H1 (cell line): ENCODE measurements at regions not wholly inside any gene's neighbourhood (a gene's known extent, or its start where the extent isn't known, plus 50 kb on each side); places are given as distances from the start of the nearest gene placed in this dataset.

Source experiments
- CTCF ChIA-PET: fragments of 300-600 bp; sonication (Branson Sonifier 250); formaldehyde crosslinking; loops from one replicate; lab custom pipeline; 2021; ENCODE audit not compliant: partially characterized antibody; lab: Charles Lee
- POLR2A ChIA-PET: fragments of 300-600 bp; sonication (Branson Sonifier 250); formaldehyde crosslinking; loops from one replicate; lab custom pipeline; 2021; ENCODE audit warnings: inconsistent platforms; ENCODE audit not compliant: partially characterized antibody; lab: Charles Lee
- DNase-seq, 2 experiments: peaks; one replicate each; pipeline versions ENCODE4 v3.0.0 to v3.0.0-alpha.2; 2010 to 2022; ENCODE audit warnings: low spot score in 2 of 2, low read depth in 1 of 2, mixed read lengths in 1 of 2
- FAIRE-seq: peaks from 2 replicates; lab custom pipeline; 2011; peaks lifted over from hg19 to GRCh38; lab: Jason Lieb, UNC
- H2AFZ ChIP-seq: 2 replicates; pipeline ENCODE4 v1.8.1; 2012; ENCODE audit warnings: low read length, inconsistent platforms
- H2AK5ac ChIP-seq: 2 replicates; pipeline ENCODE4 v1.6.1; 2013; ENCODE audit warnings: low read depth, low read length
- H2BK120ac ChIP-seq: replicated peaks from 2 replicates; pipeline ENCODE3; 2013; ENCODE audit warnings: low read depth, low read length, inconsistent platforms
- H2BK12ac ChIP-seq: 2 replicates; pipeline ENCODE4 v1.6.1; 2013; ENCODE audit warnings: low read depth, low read length
- H2BK15ac ChIP-seq: 2 replicates; pipeline ENCODE4 v1.6.1; 2013; ENCODE audit warnings: low read length
- H2BK20ac ChIP-seq: 2 replicates; pipeline ENCODE4 v1.6.1; 2013; ENCODE audit warnings: low read length
- H2BK5ac ChIP-seq: 2 replicates; pipeline ENCODE4 v1.6.1; 2013; ENCODE audit warnings: low read depth, low read length
- H3K14ac ChIP-seq: 2 replicates; pipeline ENCODE4 v1.6.1; 2013; ENCODE audit warnings: inconsistent platforms; ENCODE audit not compliant: insufficient read length
- H3K18ac ChIP-seq: 2 replicates; pipeline ENCODE4 v1.6.1; 2013; ENCODE audit warnings: low read length; ENCODE audit errors: extremely low read depth
- H3K23ac ChIP-seq: 2 replicates; pipeline ENCODE4 v1.6.1; 2013; ENCODE audit warnings: inconsistent platforms; ENCODE audit not compliant: insufficient read length
- H3K23me2 ChIP-seq: 2 replicates; pipeline ENCODE4 v1.6.1; 2013; ENCODE audit warnings: low read depth, low read length
- H3K27ac ChIP-seq: 2 replicates; pipeline ENCODE4 v1.6.1; 2011; ENCODE audit warnings: low read depth, low read length, inconsistent platforms
- H3K27me3 ChIP-seq, 4 experiments: replicated peaks in 1 of 4; 1 replicate in 1 of 4; 2 replicates in 3 of 4; pipeline versions ENCODE4 v1.6.1 to v1.8.1; 2011 to 2013; ENCODE audit warnings: low read length in 3 of 4, mild to moderate bottlenecking in 3 of 4, inconsistent platforms in 2 of 4, mixed read lengths in 2 of 4, moderate library complexity in 1 of 4; ENCODE audit not compliant: control insufficient read depth in 3 of 4, insufficient read depth in 3 of 4; ENCODE audit errors: extremely low read depth in 1 of 4
- H3K36me3 ChIP-seq, 4 experiments: 2 replicates each; pipeline versions ENCODE4 v1.6.1 to v1.8.1; 2011 to 2013; ENCODE audit warnings: mild to moderate bottlenecking in 4 of 4, low read length in 3 of 4, moderate library complexity in 2 of 4, control low read depth in 1 of 4, inconsistent platforms in 1 of 4; ENCODE audit not compliant: insufficient read depth in 4 of 4, control insufficient read depth in 2 of 4
- H3K4ac ChIP-seq: replicated peaks from 2 replicates; pipeline ENCODE3; 2013; ENCODE audit warnings: low read length, low read depth, mixed read lengths, inconsistent platforms; ENCODE audit not compliant: insufficient read length
- H3K4me1 ChIP-seq, 4 experiments: replicated peaks in 1 of 4; 1 replicate in 1 of 4; 2 replicates in 3 of 4; pipeline versions ENCODE4 v1.6.1 to v1.8.1; 2011 to 2013; ENCODE audit warnings: low read length in 3 of 4, inconsistent platforms in 2 of 4, mixed read lengths in 1 of 4; ENCODE audit not compliant: insufficient read depth in 4 of 4, control insufficient read depth in 3 of 4
- H3K4me2 ChIP-seq, 2 experiments: 2 replicates each; pipeline versions ENCODE4 v1.6.1 to v1.8.1; 2011 to 2013; ENCODE audit warnings: low read depth in 2 of 2, low read length in 2 of 2, control low read depth in 1 of 2, inconsistent platforms in 1 of 2, mild to moderate bottlenecking in 1 of 2; ENCODE audit not compliant: insufficient read depth in 1 of 2
- H3K4me3 ChIP-seq, 4 experiments: fragments of 200-600, 300-600 bp in 1 of 4; sonication (generic), shearing (Covaris generic), sonication (Bioruptor Twin) in 1 of 4; 2 replicates each; pipeline versions ENCODE4 v1.5.1 to v1.8.1; 2011 to 2016; ENCODE audit warnings: low read length in 4 of 4, low read depth in 3 of 4, control low read depth in 2 of 4, inconsistent platforms in 2 of 4, mild to moderate bottlenecking in 2 of 4, mixed read lengths in 1 of 4, moderate library complexity in 1 of 4; ENCODE audit not compliant: insufficient read depth in 2 of 4; ENCODE audit errors: extremely low read depth in 1 of 4
- H3K56ac ChIP-seq: replicated peaks from 2 replicates; pipeline ENCODE3; 2013; ENCODE audit warnings: low read depth, mild to moderate bottlenecking, mixed read lengths, low read length, inconsistent platforms; ENCODE audit not compliant: insufficient read length
- H3K79me1 ChIP-seq: 2 replicates; pipeline ENCODE4 v1.6.1; 2013; ENCODE audit warnings: low read depth, low read length, control low read depth
- H3K79me2 ChIP-seq, 2 experiments: 2 replicates each; pipeline versions ENCODE4 v1.6.1 to v1.8.1; 2012 to 2013; ENCODE audit warnings: low read length in 2 of 2, mild to moderate bottlenecking in 2 of 2, inconsistent platforms in 1 of 2; ENCODE audit not compliant: insufficient read depth in 2 of 2, control insufficient read depth in 1 of 2
- H3K9ac ChIP-seq, 4 experiments: replicated peaks in 1 of 4; 1 replicate in 1 of 4; 2 replicates in 3 of 4; pipeline versions ENCODE4 v1.6.1 to v1.8.1; 2011 to 2013; ENCODE audit warnings: low read depth in 3 of 4, low read length in 3 of 4, control low read depth in 2 of 4, mild to moderate bottlenecking in 2 of 4, moderate library complexity in 2 of 4, inconsistent platforms in 1 of 4; ENCODE audit errors: extremely low read depth in 1 of 4
- H3K9me3 ChIP-seq, 2 experiments: 2 replicates each; pipeline versions ENCODE4 v1.6.1 to v1.8.1; 2012 to 2013; ENCODE audit warnings: mild to moderate bottlenecking in 2 of 2, moderate library complexity in 2 of 2, control low read depth in 1 of 2, inconsistent platforms in 1 of 2, low read depth in 1 of 2, low read length in 1 of 2, mixed read lengths in 1 of 2; ENCODE audit not compliant: insufficient read depth in 2 of 2
- H4K20me1 ChIP-seq, 2 experiments: replicated peaks in 1 of 2; 2 replicates each; pipeline versions ENCODE3 to v1.8.1; 2011 to 2013; ENCODE audit warnings: inconsistent platforms in 2 of 2, low read length in 2 of 2, mild to moderate bottlenecking in 1 of 2; ENCODE audit not compliant: insufficient read depth in 2 of 2, control insufficient read depth in 1 of 2
- H4K5ac ChIP-seq: 2 replicates; pipeline ENCODE4 v1.6.1; 2013; ENCODE audit warnings: low read length, low read depth, mixed read lengths, inconsistent platforms; ENCODE audit not compliant: insufficient read length
- H4K8ac ChIP-seq: 2 replicates; pipeline ENCODE4 v1.8.0; 2013; ENCODE audit warnings: mild to moderate bottlenecking, moderate library complexity, low read length, inconsistent platforms; ENCODE audit not compliant: insufficient read depth; ENCODE audit errors: extremely low read depth
- H4K91ac ChIP-seq: replicated peaks from 2 replicates; pipeline ENCODE3; 2013; ENCODE audit warnings: low read length, mixed read lengths, inconsistent platforms; ENCODE audit not compliant: insufficient read length
- GTF2F1 ChIP-seq: IDR thresholded peaks from 2 replicates; pipeline ENCODE4 v1.6.1; 2012; ENCODE audit warnings: low read depth, low read length, improper control_type of control experiment, borderline replicate concordance
- KDM4A ChIP-seq: IDR thresholded peaks from one replicate; pipeline ENCODE4 v1.7.1; 2012; ENCODE audit warnings: low read depth, mild to moderate bottlenecking, moderate library complexity, low read length, inconsistent platforms; ENCODE audit not compliant: severe bottlenecking
- KDM5A ChIP-seq: fragments of 200-600 bp; IDR thresholded peaks from 2 replicates; pipeline ENCODE4 v1.7.1; 2012; ENCODE audit warnings: mild to moderate bottlenecking, low read length, inconsistent platforms, mixed read lengths
- POU5F1 ChIP-seq: IDR thresholded peaks from 2 replicates; pipeline ENCODE4 v1.6.1; 2011; ENCODE audit warnings: low read depth, mild to moderate bottlenecking, low read length, moderate library complexity
- RFX5 ChIP-seq: IDR thresholded peaks from 2 replicates; pipeline ENCODE4 v1.6.1; 2011; ENCODE audit warnings: low read depth, low read length, improper control_type of control experiment, borderline replicate concordance
- TBP ChIP-seq: IDR thresholded peaks from 2 replicates; pipeline ENCODE4 v1.6.1; 2011; ENCODE audit warnings: low read depth, low read length, improper control_type of control experiment
- TEAD4 ChIP-seq: IDR thresholded peaks from 2 replicates; pipeline ENCODE4 v1.6.1; 2012; ENCODE audit warnings: low read depth, low read length, inconsistent platforms, mixed read lengths
- ZNF274 ChIP-seq: IDR thresholded peaks from 2 replicates; pipeline ENCODE4 v1.7.0; 2012; ENCODE audit warnings: low read length, borderline replicate concordance; ENCODE audit errors: extremely low read depth
- WGBS, 2 experiments: shearing (Covaris generic) in 1 of 2; methylation state at CpG; one replicate each; pipeline versions ENCODE4 v1.1.6 to v1.1.7; 2013 to 2015; ENCODE audit warnings: low lambda C conversion rate in 2 of 2, mixed read lengths in 2 of 2, inconsistent platforms in 1 of 2, low coverage in 1 of 2, missing lambda C conversion rate in 1 of 2; ENCODE audit not compliant: insufficient replicate concordance in 2 of 2, insufficient coverage in 1 of 2, insufficient read length in 1 of 2; ENCODE audit errors: extremely low coverage in 1 of 2, missing lambda C conversion rate in 1 of 2; 5-methylcytosine and 5-hydroxymethylcytosine counted together
- TF ChIP-seq, protein P1 (sequence below): IDR thresholded peaks from 2 replicates; pipeline ENCODE4 v1.6.1; 2011; ENCODE audit warnings: low read depth, mild to moderate bottlenecking, low read length; ENCODE audit not compliant: insufficient read depth
- TF ChIP-seq, protein P2 (sequence below), 3 experiments: IDR thresholded peaks; 1 replicate in 2 of 3; 2 replicates in 1 of 3; pipeline versions ENCODE4 v1.5.1 to v1.6.1; 2011; ENCODE audit warnings: low read length in 3 of 3, mild to moderate bottlenecking in 3 of 3, inconsistent platforms in 2 of 3, low read depth in 1 of 3, moderate library complexity in 1 of 3; ENCODE audit not compliant: insufficient read depth in 1 of 3; ENCODE audit errors: control extremely low read depth in 1 of 3

- no peak overlapping the region for H2AFZ ChIP-seq
- no peak overlapping the region for H3K27ac ChIP-seq
- H3K18ac ChIP-seq, result no peak overlapping the region
- H2BK15ac ChIP-seq, result no peak overlapping the region
- no peaks in the 10 kb centered on the region for H3K9me3 ChIP-seq
- no peak overlapping the region for H3K4ac ChIP-seq
- DNase-seq, result no peak
- H3K9ac ChIP-seq, result no peak overlapping the region
- H2BK120ac ChIP-seq, result no peak overlapping the region
- no peak for TF ChIP-seq POU5F1
- TF ChIP-seq RFX5, result no peak
- TF ChIP-seq ZNF274, result no peak
- no peak for TF ChIP-seq KDM5A
- TF ChIP-seq TEAD4, result no peak
- TF ChIP-seq GTF2F1, result no peak
- TF ChIP-seq, protein P1, sequence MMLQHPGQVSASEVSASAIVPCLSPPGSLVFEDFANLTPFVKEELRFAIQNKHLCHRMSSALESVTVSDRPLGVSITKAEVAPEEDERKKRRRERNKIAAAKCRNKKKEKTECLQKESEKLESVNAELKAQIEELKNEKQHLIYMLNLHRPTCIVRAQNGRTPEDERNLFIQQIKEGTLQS, result no peak
- no peak for TF ChIP-seq KDM4A
- TF ChIP-seq, protein P2, sequence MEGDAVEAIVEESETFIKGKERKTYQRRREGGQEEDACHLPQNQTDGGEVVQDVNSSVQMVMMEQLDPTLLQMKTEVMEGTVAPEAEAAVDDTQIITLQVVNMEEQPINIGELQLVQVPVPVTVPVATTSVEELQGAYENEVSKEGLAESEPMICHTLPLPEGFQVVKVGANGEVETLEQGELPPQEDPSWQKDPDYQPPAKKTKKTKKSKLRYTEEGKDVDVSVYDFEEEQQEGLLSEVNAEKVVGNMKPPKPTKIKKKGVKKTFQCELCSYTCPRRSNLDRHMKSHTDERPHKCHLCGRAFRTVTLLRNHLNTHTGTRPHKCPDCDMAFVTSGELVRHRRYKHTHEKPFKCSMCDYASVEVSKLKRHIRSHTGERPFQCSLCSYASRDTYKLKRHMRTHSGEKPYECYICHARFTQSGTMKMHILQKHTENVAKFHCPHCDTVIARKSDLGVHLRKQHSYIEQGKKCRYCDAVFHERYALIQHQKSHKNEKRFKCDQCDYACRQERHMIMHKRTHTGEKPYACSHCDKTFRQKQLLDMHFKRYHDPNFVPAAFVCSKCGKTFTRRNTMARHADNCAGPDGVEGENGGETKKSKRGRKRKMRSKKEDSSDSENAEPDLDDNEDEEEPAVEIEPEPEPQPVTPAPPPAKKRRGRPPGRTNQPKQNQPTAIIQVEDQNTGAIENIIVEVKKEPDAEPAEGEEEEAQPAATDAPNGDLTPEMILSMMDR (IDR thresholded peaks at IDR 0.05; ENCODE audit: control extremely low read depth in 1 of 3, insufficient read depth in 1 of 3, low read depth in 1 of 3, low read length in 3 of 3), result no peak
- no peak for TF ChIP-seq TBP
- H4K20me1 ChIP-seq, result no peaks in the 10 kb centered on the region
- H4K91ac ChIP-seq, result no peak overlapping the region
- H3K4me3 ChIP-seq, result no peak overlapping the region
- H3K23me2 ChIP-seq, result no peaks in the 10 kb centered on the region
- no peak overlapping the region for H2AK5ac ChIP-seq
- no peaks in the 10 kb centered on the region for H3K79me1 ChIP-seq
- no peak overlapping the region for H3K23ac ChIP-seq
- ChIA-PET CTCF (no interaction called here), POLR2A (no interaction called here)
- no peaks in the 10 kb centered on the region for H3K27me3 ChIP-seq
- H3K56ac ChIP-seq, result no peak overlapping the region
- no peak overlapping the region for H2BK12ac ChIP-seq
- no peak overlapping the region for H2BK20ac ChIP-seq
- H3K4me2 ChIP-seq, result no peak overlapping the region
- H4K8ac ChIP-seq, result no peak overlapping the region
- no peak for FAIRE-seq
- H3K14ac ChIP-seq, result no peak overlapping the region
- H4K5ac ChIP-seq, result no peak overlapping the region
- WGBS, 2 experiments, result 81% methylated on average over 3 of the region's 3 CpGs; no CpG with 5 or more reads in 1 of the 2 experiments
- no peaks in the 10 kb centered on the region for H3K36me3 ChIP-seq
- H3K79me2 ChIP-seq, result no peaks in the 10 kb centered on the region
- H2BK5ac ChIP-seq, result no peak overlapping the region
- H3K4me1 ChIP-seq, result no peaks in the 10 kb centered on the region
Measured at GRCh38 chr1:82907313-82907712, 1091.6 kb downstream of the TTLL7 start.
